Stomach (tissue), 4 donors: ENCODE measurements at regions not wholly inside any gene's neighbourhood (a gene's known extent, or its start where the extent isn't known, plus 50 kb on each side); places are given as distances from the start of the nearest gene placed in this dataset.

ENCODE experiments used
- CTCF ChIP-seq, 7 experiments: fragments of 450-650 bp in 4 of 7; fragments of 200-600 bp in 3 of 7; sonication (generic) in 3 of 7; IDR thresholded peaks; one replicate each; pipeline ENCODE4 v1.5.1; 2016 to 2019; ENCODE audit warnings: antibody characterized with exemption in 7 of 7, control low read depth in 2 of 7, mild to moderate bottlenecking in 1 of 7
- EP300 ChIP-seq: sonication (generic); formaldehyde crosslinking; IDR thresholded peaks from one replicate; pipeline ENCODE4 v1.6.1; 2017; ENCODE audit warnings: antibody characterized with exemption
- POLR2A ChIP-seq, 4 donors: fragments of 450-650 bp; IDR thresholded peaks; one replicate each; pipeline ENCODE4 v1.6.1; 2016; ENCODE audit warnings: antibody characterized with exemption in 4 of 4, control low read depth in 2 of 4, mild to moderate bottlenecking in 1 of 4, moderate library complexity in 1 of 4

DNA sequence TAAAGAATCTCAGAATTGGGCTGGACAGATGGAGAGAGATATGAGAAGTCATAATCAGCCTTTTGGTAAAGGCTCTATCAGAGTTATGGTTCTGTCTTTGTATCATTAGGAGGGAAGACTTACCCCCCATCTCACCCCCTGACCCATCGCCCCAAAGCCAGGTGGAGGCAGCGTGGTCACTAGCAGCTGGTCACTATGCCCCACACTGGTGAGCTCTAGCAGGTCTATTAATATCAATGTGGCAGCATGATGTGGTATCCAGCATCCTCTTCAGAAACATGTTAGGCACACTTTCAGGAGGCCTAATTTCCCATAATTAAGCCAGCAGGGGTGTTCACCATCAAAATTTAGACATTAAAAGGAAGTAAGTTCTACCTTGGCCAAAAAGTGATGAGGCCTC is 183.8 kb upstream of the COX10 start:
- no peak for TF ChIP-seq CTCF (IDR thresholded peaks at IDR 0.05)
- no peak for TF ChIP-seq POLR2A (IDR thresholded peaks at IDR 0.05)
- no peak for TF ChIP-seq EP300
